ENCODE measurements at regions not wholly inside any gene's neighbourhood (a gene's known extent, or its start where the extent isn't known, plus 50 kb on each side); places are given as distances from the start of the nearest gene placed in this dataset.

GRCh38 chr20:6430381-6430780 is 307.6 kb upstream of the FERMT1 start:
- TF ChIP-seq TCF12 (IDR thresholded peaks at IDR 0.05) (no peak), EP300 (IDR thresholded peaks at IDR 0.05; ENCODE audit: borderline replicate concordance in 1 of 2, low read depth in 1 of 2, low read length in 1 of 2) (no peak), EZH2phosphoT487 (IDR thresholded peaks at IDR 0.05; ENCODE audit: borderline replicate concordance, low read depth) (no peak), MAX (IDR thresholded peaks at IDR 0.05; ENCODE audit: low read depth) (no peak), MXI1 (IDR thresholded peaks at IDR 0.05; ENCODE audit: low read depth, low read length) (no peak)

Measured in SK-N-SH (cell line).